Activated CD4-positive, CD25-positive, alpha-beta regulatory T cell treated with anti-CD3 and anti-CD28 coated beads, Interleukin-2, amount 50 U/mL, for 24 hours (primary cell): ENCODE measurements at regions not wholly inside any gene's neighbourhood (a gene's known extent, or its start where the extent isn't known, plus 50 kb on each side); places are given as distances from the start of the nearest gene placed in this dataset.
A peak's percentile ranks its signal among the peaks of the same experiment; 100 is the strongest.

Source experiments
- ATAC-seq, 2 donors: fragments of 150-1000 bp; cut with Tn5 transposase; one replicate each; pipeline ENCODE4 v1.10.0; 2021; ENCODE audit warnings: mild to moderate bottlenecking in 1 of 2, moderate library complexity in 1 of 2

DNA sequence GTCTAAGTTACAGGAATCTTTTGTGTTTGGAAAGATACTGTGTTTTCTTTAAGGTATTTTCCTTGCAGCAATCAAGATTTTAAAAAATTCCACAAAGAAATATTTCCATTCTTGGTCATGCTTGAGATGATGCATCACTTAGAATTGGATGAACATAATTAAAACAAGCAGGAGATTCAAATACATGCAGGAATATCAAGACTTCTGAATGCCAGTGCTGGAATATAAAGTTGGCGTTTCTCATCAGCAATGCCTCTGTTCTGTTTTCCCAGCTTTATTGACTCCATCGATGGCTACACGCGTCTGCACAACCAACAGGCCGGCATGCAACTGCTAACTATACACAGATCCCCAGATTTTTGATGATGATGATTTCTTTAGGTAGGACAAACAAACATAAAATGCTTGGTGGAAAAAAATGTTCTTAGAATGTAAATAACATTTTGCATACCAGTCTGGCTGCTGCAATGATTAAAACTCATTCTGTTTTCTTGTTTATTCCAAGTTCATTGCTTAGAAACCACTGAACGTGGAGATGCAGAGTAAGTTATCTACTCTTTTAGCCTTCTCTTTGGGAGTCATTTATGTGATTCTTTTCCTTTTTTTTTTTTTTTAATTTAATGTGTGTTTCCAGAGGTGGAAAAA, 91.3 kb upstream of the FAM171A1 start:
- ATAC-seq, result no peak

DNA sequence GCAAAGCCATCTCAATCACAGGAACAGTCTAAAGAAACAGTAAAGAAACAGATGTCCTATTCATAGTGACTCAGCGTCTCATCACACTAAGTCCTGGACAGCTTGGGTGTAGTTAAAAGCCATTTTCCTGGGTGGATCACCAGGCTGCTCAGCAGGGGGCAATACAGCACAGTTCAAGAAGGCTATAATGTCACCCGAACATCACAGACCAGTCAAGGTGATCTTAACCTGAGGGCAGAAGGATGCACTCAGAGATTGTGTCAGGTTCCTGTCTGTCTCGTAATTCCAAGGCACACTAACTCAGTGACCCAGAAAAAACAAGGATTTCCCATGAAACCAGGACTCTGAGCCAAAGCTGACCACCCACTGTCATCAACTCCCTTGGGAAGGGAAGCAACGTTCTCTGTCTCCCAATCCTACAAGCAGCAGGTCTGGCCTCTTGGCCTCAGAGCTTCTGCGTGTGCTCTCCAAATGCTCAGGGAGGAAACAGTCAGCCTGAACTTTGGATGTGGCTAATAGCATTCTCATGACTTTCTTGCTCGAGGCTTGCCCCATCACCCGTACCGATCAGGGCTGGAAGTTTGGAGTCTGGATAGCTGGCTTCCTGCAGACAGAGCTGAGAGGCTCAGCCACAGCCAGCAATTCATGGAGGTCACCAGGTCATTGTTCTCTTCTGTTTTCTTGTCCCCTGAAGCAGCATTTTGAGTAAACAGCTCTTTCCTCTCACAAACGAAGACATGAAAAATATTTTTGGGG, 90.4 kb upstream of the FAM171A1 start:
- ATAC-seq, result no peak

DNA sequence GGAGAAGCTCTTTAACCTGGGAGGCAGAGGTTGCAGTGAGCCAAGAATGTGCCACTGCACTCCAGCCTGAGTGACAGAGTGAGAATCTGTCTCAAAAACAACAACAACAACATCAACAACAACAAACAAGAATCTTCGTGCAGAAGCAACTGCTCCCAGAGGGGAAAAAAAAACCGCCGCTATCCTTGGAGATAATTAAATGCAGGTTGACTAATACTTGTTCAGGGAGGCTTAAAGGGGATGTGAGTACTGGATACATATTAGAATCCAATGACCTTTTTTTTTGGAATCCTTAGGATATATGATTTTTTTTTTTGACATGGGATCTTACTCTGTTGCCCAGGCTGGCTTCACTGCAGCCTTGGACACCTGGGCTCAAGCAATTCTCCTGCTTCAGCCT, 89.6 kb upstream of the FAM171A1 start:
- ATAC-seq, result no peak

GRCh38 chr10:15459218-15459617, 88.1 kb upstream of the FAM171A1 start:
- ATAC-seq, result no peak

DNA sequence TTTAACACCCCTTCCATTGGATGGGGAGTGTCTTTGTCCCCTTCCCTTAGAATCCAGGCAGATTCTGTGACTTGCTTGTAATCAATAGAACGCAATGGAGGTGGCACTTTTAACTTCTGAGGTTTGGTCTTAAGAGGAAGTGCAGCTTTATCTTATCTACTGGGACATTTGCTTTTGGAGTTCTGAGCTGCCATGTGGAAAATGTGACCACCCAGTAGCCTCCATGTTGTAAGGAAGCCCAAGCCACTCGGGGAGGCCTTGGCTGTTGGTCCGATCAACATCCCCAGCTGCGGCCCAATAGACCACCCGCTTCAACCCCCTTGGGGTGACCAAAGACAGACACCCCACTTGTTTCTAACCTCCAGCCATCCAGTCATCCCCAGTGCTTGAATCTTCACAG, 86.3 kb upstream of the FAM171A1 start:
- no peak for ATAC-seq

- ATAC-seq, result no peak
Measured at GRCh38 chr10:15455456-15455855, 84.4 kb upstream of the FAM171A1 start.

DNA sequence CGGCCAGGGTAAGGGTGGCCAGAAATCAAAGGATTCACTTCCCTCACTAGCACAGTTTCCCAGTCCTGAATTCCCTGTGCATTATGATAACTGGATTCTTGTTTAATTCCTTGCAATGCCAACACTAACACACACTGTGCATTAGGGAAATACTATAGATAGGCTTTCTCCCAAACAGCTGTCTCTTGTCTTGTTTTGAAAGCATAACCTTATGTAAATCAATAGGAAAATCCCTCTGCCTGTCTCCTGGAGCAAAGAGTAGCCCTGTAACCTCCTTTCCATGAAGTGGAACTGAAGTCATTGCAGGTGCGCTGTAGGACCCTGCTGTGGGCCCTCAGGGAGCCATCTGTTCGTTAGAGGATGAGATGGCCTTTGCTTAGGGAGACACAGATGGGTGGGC, 82.8 kb upstream of the FAM171A1 start:
- no peak for ATAC-seq

- no peak for ATAC-seq
Measured at GRCh38 chr10:15453457-15453856, 82.4 kb upstream of the FAM171A1 start.

- no peak for ATAC-seq
Measured at GRCh38 chr10:15452545-15452944, 81.5 kb upstream of the FAM171A1 start.

GRCh38 chr10:15451137-15452094, 80.3 kb upstream of the FAM171A1 start:
- ATAC-seq, result no peak

- no peak for ATAC-seq
Measured at GRCh38 chr10:15448598-15448997, 77.5 kb upstream of the FAM171A1 start.

DNA sequence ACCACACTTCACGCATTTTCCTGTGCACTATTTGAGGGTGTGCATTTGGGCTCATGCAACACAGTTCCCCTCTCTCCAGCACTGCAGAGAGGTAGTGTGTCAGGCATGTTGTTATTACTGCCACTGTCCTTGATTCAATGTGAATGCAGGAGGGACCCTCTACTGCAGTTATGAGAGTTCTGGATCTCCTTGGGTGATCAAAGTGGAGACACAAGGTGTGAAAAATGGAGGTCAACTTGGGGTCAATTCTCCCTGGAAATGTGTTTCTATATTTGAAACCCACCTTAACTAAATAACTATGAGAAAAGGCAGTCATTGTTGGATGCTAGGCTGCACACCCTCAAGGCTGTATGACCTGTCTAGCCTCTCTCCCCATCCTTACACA, 73.9 kb upstream of the FAM171A1 start:
- ATAC-seq, result no peak

DNA sequence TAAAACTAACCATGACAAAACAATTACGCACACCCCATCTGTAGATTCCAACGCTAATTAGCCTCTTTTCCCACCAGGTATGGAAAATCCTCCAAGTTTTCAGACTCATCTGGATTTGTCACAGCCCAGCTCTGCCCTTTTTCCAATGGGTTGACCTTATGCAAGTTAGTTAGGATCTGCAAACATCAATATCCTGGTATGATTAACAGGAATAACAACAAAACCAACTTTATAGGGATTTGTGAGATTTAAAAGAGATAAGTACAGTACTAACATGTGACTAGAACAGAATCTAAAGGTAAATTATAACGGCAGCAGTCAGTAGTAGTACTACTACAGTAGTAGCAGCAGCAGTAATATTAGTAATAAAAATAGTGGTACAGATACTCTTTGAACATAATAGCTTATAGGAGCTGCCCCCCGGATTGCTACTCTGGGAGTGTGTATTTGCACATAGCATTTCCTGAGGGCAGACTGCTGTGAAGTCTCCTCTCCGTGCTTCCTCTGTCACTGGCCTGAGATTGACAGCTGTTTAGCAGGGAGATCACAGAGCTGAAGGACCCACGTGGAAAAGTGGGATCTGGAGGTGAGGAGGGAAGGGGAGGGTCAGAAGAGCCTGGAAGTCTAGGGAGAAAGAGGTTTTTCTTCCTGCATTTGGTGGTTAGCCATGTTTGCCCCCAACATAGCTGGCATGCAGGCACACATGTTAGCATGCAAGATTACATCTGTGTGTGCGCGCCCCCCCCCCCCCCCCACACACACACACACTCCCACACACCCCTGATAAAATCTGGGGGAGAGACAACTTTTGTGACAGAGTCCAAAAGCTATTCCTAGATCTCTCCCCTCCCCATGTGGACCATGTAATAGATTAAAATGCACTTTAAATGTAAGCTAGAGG, 73.3 kb upstream of the FAM171A1 start:
- no peak for ATAC-seq

DNA sequence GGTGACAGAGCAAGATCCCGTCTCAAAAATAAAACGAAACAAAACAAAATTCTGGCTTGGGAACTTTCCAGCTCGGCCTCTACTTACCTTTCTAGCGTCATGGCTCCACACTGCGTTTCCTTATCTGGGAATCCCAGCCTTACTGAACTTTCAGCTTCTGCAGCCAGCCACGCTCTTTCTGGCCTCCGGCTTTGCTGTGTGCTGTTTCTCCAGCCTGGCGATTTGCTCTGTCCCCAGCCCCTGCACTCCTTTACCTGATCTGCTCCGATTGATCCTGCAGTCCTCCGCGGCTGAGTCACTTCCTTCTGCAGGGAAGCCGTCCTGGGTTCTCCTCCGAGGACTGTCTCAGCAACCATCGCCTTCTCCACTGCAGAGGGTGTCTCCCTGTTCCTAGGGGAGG, 71.0 kb upstream of the FAM171A1 start:
- ATAC-seq, result no peak

DNA sequence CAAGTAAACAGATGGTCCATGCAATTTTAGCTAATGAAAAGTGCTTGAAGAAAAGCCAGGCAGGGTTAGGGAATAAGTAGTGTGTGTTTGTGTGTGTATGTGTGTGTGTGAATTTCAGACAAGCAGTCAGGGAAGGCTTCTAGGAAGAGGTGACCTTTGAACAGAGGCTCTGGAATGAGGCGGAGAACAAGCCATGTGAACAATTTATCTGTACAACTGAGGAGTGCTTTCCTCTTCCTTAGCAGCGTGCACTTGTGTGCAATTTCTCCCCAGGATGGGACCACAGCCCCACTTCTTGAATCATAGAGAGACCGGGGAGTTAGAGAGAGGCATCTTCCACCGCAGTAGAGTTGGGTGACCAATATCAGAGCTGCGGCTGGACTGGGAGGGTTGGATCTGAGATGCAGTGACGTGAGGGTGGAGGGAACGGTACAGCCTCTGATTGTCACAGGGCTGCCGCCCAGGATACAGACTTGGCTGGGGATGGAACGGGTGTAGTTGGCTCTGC, 69.2 kb upstream of the FAM171A1 start:
- ATAC-seq, result no peak

GRCh38 chr10:15439341-15439842, 68.3 kb upstream of the FAM171A1 start:
- ATAC-seq, result no peak

DNA sequence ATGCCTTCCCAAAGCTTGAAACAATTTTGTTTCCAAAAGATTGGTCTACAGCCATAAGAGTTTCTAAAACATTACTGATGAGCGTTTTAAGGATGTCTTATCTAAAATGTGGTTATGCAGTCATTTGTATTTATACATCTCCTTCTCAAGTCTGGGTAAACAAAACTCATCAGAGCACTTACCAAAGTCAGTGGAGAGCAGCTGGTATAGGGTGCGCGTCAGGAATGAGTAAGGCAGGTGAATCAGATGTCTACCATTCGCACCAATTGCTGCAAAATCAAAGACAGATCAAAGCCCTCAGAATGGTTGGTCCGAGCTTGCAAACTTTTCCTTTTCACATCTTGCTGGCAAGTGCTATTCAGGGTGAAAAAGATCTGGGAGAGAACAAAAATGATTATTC, 65.6 kb upstream of the FAM171A1 start:
- ATAC-seq, result no peak

- ATAC-seq, result peak in 1 of 2 donors; percentile 55
Measured at GRCh38 chr10:15433850-15434537, 62.9 kb upstream of the FAM171A1 start.

DNA sequence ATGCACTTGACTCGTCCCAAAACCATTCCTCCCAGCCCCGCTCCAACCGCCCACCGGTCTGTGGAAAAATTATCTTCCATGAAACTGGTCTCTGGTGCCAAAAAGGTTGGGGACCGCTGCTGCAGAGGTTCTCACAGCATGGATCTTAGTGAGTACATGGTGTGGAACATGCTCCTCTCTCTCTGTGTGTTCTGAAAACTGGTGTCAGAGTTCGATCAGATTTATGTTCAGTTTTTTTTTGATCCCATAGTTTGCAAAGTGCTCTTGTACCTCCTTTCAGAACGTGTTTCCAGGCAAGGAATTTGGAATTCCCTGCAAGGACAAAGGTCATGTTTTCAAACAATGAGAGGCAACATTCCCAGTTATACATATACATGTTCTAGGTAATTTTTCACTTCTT, 61.2 kb upstream of the FAM171A1 start:
- ATAC-seq, result no peak

- ATAC-seq, result no peak
Measured at GRCh38 chr10:15430969-15431771, 60.1 kb upstream of the FAM171A1 start.
